ENCODE measurements at regions not wholly inside any gene's neighbourhood (a gene's known extent, or its start where the extent isn't known, plus 50 kb on each side); places are given as distances from the start of the nearest gene placed in this dataset.

- TF ChIP-seq POLR2AphosphoS5 (IDR thresholded peaks at IDR 0.05; ENCODE audit: low read depth, low read length) (no peak), REST (IDR thresholded peaks at IDR 0.05; ENCODE audit: insufficient read depth in 1 of 2, low read depth in 2 of 2, low read length in 2 of 2) (no peak), SIN3A (IDR thresholded peaks at IDR 0.05; ENCODE audit: borderline replicate concordance, insufficient read depth, low read length) (no peak), TAF1 (IDR thresholded peaks at IDR 0.05; ENCODE audit: borderline replicate concordance, insufficient read depth, low read length) (no peak), FOXP2 (optimal IDR thresholded peaks at IDR 0.05; ENCODE audit: borderline replicate concordance, extremely low read depth, extremely low read length, insufficient read depth) (no peak)
Measured at GRCh38 chr5:159456261-159456660, 126.0 kb upstream of the IL12B start.

- no peak for TF ChIP-seq REST (IDR thresholded peaks at IDR 0.05; ENCODE audit: insufficient read depth in 1 of 2, low read depth in 2 of 2, low read length in 2 of 2)
- TF ChIP-seq SIN3A (IDR thresholded peaks at IDR 0.05; ENCODE audit: borderline replicate concordance, insufficient read depth, low read length): no peak
- no peak for TF ChIP-seq TAF1 (IDR thresholded peaks at IDR 0.05; ENCODE audit: borderline replicate concordance, insufficient read depth, low read length)
- no peak for TF ChIP-seq FOXP2 (optimal IDR thresholded peaks at IDR 0.05; ENCODE audit: borderline replicate concordance, extremely low read depth, extremely low read length, insufficient read depth)
- TF ChIP-seq POLR2AphosphoS5 (IDR thresholded peaks at IDR 0.05; ENCODE audit: low read depth, low read length): no peak
Measured at GRCh38 chr5:159456722-159457465, 126.6 kb upstream of the IL12B start.

GRCh38 chr5:159458217-159458711 is 128.0 kb upstream of the IL12B start:
- TF ChIP-seq POLR2AphosphoS5 (IDR thresholded peaks at IDR 0.05; ENCODE audit: low read depth, low read length) (no peak), FOXP2 (optimal IDR thresholded peaks at IDR 0.05; ENCODE audit: borderline replicate concordance, extremely low read depth, extremely low read length, insufficient read depth) (no peak), TAF1 (IDR thresholded peaks at IDR 0.05; ENCODE audit: borderline replicate concordance, insufficient read depth, low read length) (no peak), SIN3A (IDR thresholded peaks at IDR 0.05; ENCODE audit: borderline replicate concordance, insufficient read depth, low read length) (no peak), REST (IDR thresholded peaks at IDR 0.05; ENCODE audit: insufficient read depth in 1 of 2, low read depth in 2 of 2, low read length in 2 of 2) (no peak)

GRCh38 chr5:159459132-159459627 is 128.9 kb upstream of the IL12B start:
- TF ChIP-seq POLR2AphosphoS5 (IDR thresholded peaks at IDR 0.05; ENCODE audit: low read depth, low read length) (no peak), REST (IDR thresholded peaks at IDR 0.05; ENCODE audit: insufficient read depth in 1 of 2, low read depth in 2 of 2, low read length in 2 of 2) (no peak), SIN3A (IDR thresholded peaks at IDR 0.05; ENCODE audit: borderline replicate concordance, insufficient read depth, low read length) (no peak), TAF1 (IDR thresholded peaks at IDR 0.05; ENCODE audit: borderline replicate concordance, insufficient read depth, low read length) (no peak), FOXP2 (optimal IDR thresholded peaks at IDR 0.05; ENCODE audit: borderline replicate concordance, extremely low read depth, extremely low read length, insufficient read depth) (no peak)
